H1 (cell line): ENCODE measurements at regions not wholly inside any gene's neighbourhood (a gene's known extent, or its start where the extent isn't known, plus 50 kb on each side); places are given as distances from the start of the nearest gene placed in this dataset.

Experiments
- CTCF ChIA-PET: fragments of 300-600 bp; sonication (Branson Sonifier 250); formaldehyde crosslinking; loops from one replicate; lab custom pipeline; 2021; ENCODE audit not compliant: partially characterized antibody; lab: Charles Lee
- POLR2A ChIA-PET: fragments of 300-600 bp; sonication (Branson Sonifier 250); formaldehyde crosslinking; loops from one replicate; lab custom pipeline; 2021; ENCODE audit warnings: inconsistent platforms; ENCODE audit not compliant: partially characterized antibody; lab: Charles Lee
- DNase-seq, 2 experiments: peaks; one replicate each; pipeline versions ENCODE4 v3.0.0 to v3.0.0-alpha.2; 2010 to 2022; ENCODE audit warnings: low spot score in 2 of 2, low read depth in 1 of 2, mixed read lengths in 1 of 2
- FAIRE-seq: peaks from 2 replicates; lab custom pipeline; 2011; peaks lifted over from hg19 to GRCh38; lab: Jason Lieb, UNC
- H2AFZ ChIP-seq: 2 replicates; pipeline ENCODE4 v1.8.1; 2012; ENCODE audit warnings: low read length, inconsistent platforms
- H2AK5ac ChIP-seq: 2 replicates; pipeline ENCODE4 v1.6.1; 2013; ENCODE audit warnings: low read depth, low read length
- H2BK120ac ChIP-seq: replicated peaks from 2 replicates; pipeline ENCODE3; 2013; ENCODE audit warnings: low read depth, low read length, inconsistent platforms
- H2BK12ac ChIP-seq: 2 replicates; pipeline ENCODE4 v1.6.1; 2013; ENCODE audit warnings: low read depth, low read length
- H2BK15ac ChIP-seq: 2 replicates; pipeline ENCODE4 v1.6.1; 2013; ENCODE audit warnings: low read length
- H2BK20ac ChIP-seq: 2 replicates; pipeline ENCODE4 v1.6.1; 2013; ENCODE audit warnings: low read length
- H2BK5ac ChIP-seq: 2 replicates; pipeline ENCODE4 v1.6.1; 2013; ENCODE audit warnings: low read depth, low read length
- H3K14ac ChIP-seq: 2 replicates; pipeline ENCODE4 v1.6.1; 2013; ENCODE audit warnings: inconsistent platforms; ENCODE audit not compliant: insufficient read length
- H3K18ac ChIP-seq: 2 replicates; pipeline ENCODE4 v1.6.1; 2013; ENCODE audit warnings: low read length; ENCODE audit errors: extremely low read depth
- H3K23ac ChIP-seq: 2 replicates; pipeline ENCODE4 v1.6.1; 2013; ENCODE audit warnings: inconsistent platforms; ENCODE audit not compliant: insufficient read length
- H3K23me2 ChIP-seq: 2 replicates; pipeline ENCODE4 v1.6.1; 2013; ENCODE audit warnings: low read depth, low read length
- H3K27ac ChIP-seq: 2 replicates; pipeline ENCODE4 v1.6.1; 2011; ENCODE audit warnings: low read depth, low read length, inconsistent platforms
- H3K27me3 ChIP-seq, 4 experiments: replicated peaks in 1 of 4; 1 replicate in 1 of 4; 2 replicates in 3 of 4; pipeline versions ENCODE4 v1.6.1 to v1.8.1; 2011 to 2013; ENCODE audit warnings: low read length in 3 of 4, mild to moderate bottlenecking in 3 of 4, inconsistent platforms in 2 of 4, mixed read lengths in 2 of 4, moderate library complexity in 1 of 4; ENCODE audit not compliant: control insufficient read depth in 3 of 4, insufficient read depth in 3 of 4; ENCODE audit errors: extremely low read depth in 1 of 4
- H3K36me3 ChIP-seq, 4 experiments: 2 replicates each; pipeline versions ENCODE4 v1.6.1 to v1.8.1; 2011 to 2013; ENCODE audit warnings: mild to moderate bottlenecking in 4 of 4, low read length in 3 of 4, moderate library complexity in 2 of 4, control low read depth in 1 of 4, inconsistent platforms in 1 of 4; ENCODE audit not compliant: insufficient read depth in 4 of 4, control insufficient read depth in 2 of 4
- H3K4ac ChIP-seq: replicated peaks from 2 replicates; pipeline ENCODE3; 2013; ENCODE audit warnings: low read length, low read depth, mixed read lengths, inconsistent platforms; ENCODE audit not compliant: insufficient read length
- H3K4me1 ChIP-seq, 4 experiments: replicated peaks in 1 of 4; 1 replicate in 1 of 4; 2 replicates in 3 of 4; pipeline versions ENCODE4 v1.6.1 to v1.8.1; 2011 to 2013; ENCODE audit warnings: low read length in 3 of 4, inconsistent platforms in 2 of 4, mixed read lengths in 1 of 4; ENCODE audit not compliant: insufficient read depth in 4 of 4, control insufficient read depth in 3 of 4
- H3K4me2 ChIP-seq, 2 experiments: 2 replicates each; pipeline versions ENCODE4 v1.6.1 to v1.8.1; 2011 to 2013; ENCODE audit warnings: low read depth in 2 of 2, low read length in 2 of 2, control low read depth in 1 of 2, inconsistent platforms in 1 of 2, mild to moderate bottlenecking in 1 of 2; ENCODE audit not compliant: insufficient read depth in 1 of 2
- H3K4me3 ChIP-seq, 4 experiments: fragments of 200-600, 300-600 bp in 1 of 4; sonication (generic), shearing (Covaris generic), sonication (Bioruptor Twin) in 1 of 4; 2 replicates each; pipeline versions ENCODE4 v1.5.1 to v1.8.1; 2011 to 2016; ENCODE audit warnings: low read length in 4 of 4, low read depth in 3 of 4, control low read depth in 2 of 4, inconsistent platforms in 2 of 4, mild to moderate bottlenecking in 2 of 4, mixed read lengths in 1 of 4, moderate library complexity in 1 of 4; ENCODE audit not compliant: insufficient read depth in 2 of 4; ENCODE audit errors: extremely low read depth in 1 of 4
- H3K56ac ChIP-seq: replicated peaks from 2 replicates; pipeline ENCODE3; 2013; ENCODE audit warnings: low read depth, mild to moderate bottlenecking, mixed read lengths, low read length, inconsistent platforms; ENCODE audit not compliant: insufficient read length
- H3K79me1 ChIP-seq: 2 replicates; pipeline ENCODE4 v1.6.1; 2013; ENCODE audit warnings: low read depth, low read length, control low read depth
- H3K79me2 ChIP-seq, 2 experiments: 2 replicates each; pipeline versions ENCODE4 v1.6.1 to v1.8.1; 2012 to 2013; ENCODE audit warnings: low read length in 2 of 2, mild to moderate bottlenecking in 2 of 2, inconsistent platforms in 1 of 2; ENCODE audit not compliant: insufficient read depth in 2 of 2, control insufficient read depth in 1 of 2
- H3K9ac ChIP-seq, 4 experiments: replicated peaks in 1 of 4; 1 replicate in 1 of 4; 2 replicates in 3 of 4; pipeline versions ENCODE4 v1.6.1 to v1.8.1; 2011 to 2013; ENCODE audit warnings: low read depth in 3 of 4, low read length in 3 of 4, control low read depth in 2 of 4, mild to moderate bottlenecking in 2 of 4, moderate library complexity in 2 of 4, inconsistent platforms in 1 of 4; ENCODE audit errors: extremely low read depth in 1 of 4
- H3K9me3 ChIP-seq, 2 experiments: 2 replicates each; pipeline versions ENCODE4 v1.6.1 to v1.8.1; 2012 to 2013; ENCODE audit warnings: mild to moderate bottlenecking in 2 of 2, moderate library complexity in 2 of 2, control low read depth in 1 of 2, inconsistent platforms in 1 of 2, low read depth in 1 of 2, low read length in 1 of 2, mixed read lengths in 1 of 2; ENCODE audit not compliant: insufficient read depth in 2 of 2
- H4K20me1 ChIP-seq, 2 experiments: replicated peaks in 1 of 2; 2 replicates each; pipeline versions ENCODE3 to v1.8.1; 2011 to 2013; ENCODE audit warnings: inconsistent platforms in 2 of 2, low read length in 2 of 2, mild to moderate bottlenecking in 1 of 2; ENCODE audit not compliant: insufficient read depth in 2 of 2, control insufficient read depth in 1 of 2
- H4K5ac ChIP-seq: 2 replicates; pipeline ENCODE4 v1.6.1; 2013; ENCODE audit warnings: low read length, low read depth, mixed read lengths, inconsistent platforms; ENCODE audit not compliant: insufficient read length
- H4K8ac ChIP-seq: 2 replicates; pipeline ENCODE4 v1.8.0; 2013; ENCODE audit warnings: mild to moderate bottlenecking, moderate library complexity, low read length, inconsistent platforms; ENCODE audit not compliant: insufficient read depth; ENCODE audit errors: extremely low read depth
- H4K91ac ChIP-seq: replicated peaks from 2 replicates; pipeline ENCODE3; 2013; ENCODE audit warnings: low read length, mixed read lengths, inconsistent platforms; ENCODE audit not compliant: insufficient read length
- BCL11A ChIP-seq, 2 experiments: IDR thresholded peaks; one replicate each; pipeline ENCODE4 v1.6.1; 2011; ENCODE audit warnings: low read depth in 2 of 2, low read length in 2 of 2, mild to moderate bottlenecking in 2 of 2
- EZH2 ChIP-seq: fragments of 200-600 bp; sonication (generic); IDR thresholded peaks from 2 replicates; pipeline ENCODE4 v1.7.1; 2012; ENCODE audit warnings: low read depth, mild to moderate bottlenecking, moderate library complexity, low read length, inconsistent platforms; ENCODE audit not compliant: severe bottlenecking
- JUN ChIP-seq: IDR thresholded peaks from 2 replicates; pipeline ENCODE4 v1.6.1; 2011; ENCODE audit warnings: low read depth, mild to moderate bottlenecking, improper control_type of control experiment, low read length
- KDM5A ChIP-seq: fragments of 200-600 bp; IDR thresholded peaks from 2 replicates; pipeline ENCODE4 v1.7.1; 2012; ENCODE audit warnings: mild to moderate bottlenecking, low read length, inconsistent platforms, mixed read lengths
- PHF8 ChIP-seq: fragments of 200-600 bp; sonication (generic); conservative IDR thresholded peaks from 2 replicates; pipeline ENCODE4 v1.7.1; 2012; ENCODE audit warnings: low read depth, mild to moderate bottlenecking, inconsistent platforms, low read length, moderate library complexity
- SAP30 ChIP-seq: fragments of 300-600 bp; sonication (generic); IDR thresholded peaks from 2 replicates; pipeline ENCODE4 v1.7.1; 2012; ENCODE audit warnings: low read length, moderate library complexity, mild to moderate bottlenecking, inconsistent platforms; ENCODE audit not compliant: insufficient read depth, insufficient replicate concordance
- SIX5 ChIP-seq: IDR thresholded peaks from 2 replicates; pipeline ENCODE4 v1.6.1; 2011; ENCODE audit warnings: mild to moderate bottlenecking, low read depth, low read length
- TAF1 ChIP-seq: IDR thresholded peaks from 2 replicates; pipeline ENCODE4 v1.6.1; 2011; ENCODE audit warnings: mild to moderate bottlenecking, low read depth, low read length
- TEAD4 ChIP-seq: IDR thresholded peaks from 2 replicates; pipeline ENCODE4 v1.6.1; 2012; ENCODE audit warnings: low read depth, low read length, inconsistent platforms, mixed read lengths
- YY1 ChIP-seq: IDR thresholded peaks from 2 replicates; pipeline ENCODE4 v1.6.1; 2011; ENCODE audit warnings: low read depth, mild to moderate bottlenecking, low read length
- ZNF274 ChIP-seq: IDR thresholded peaks from 2 replicates; pipeline ENCODE4 v1.7.0; 2012; ENCODE audit warnings: low read length, borderline replicate concordance; ENCODE audit errors: extremely low read depth
- WGBS, 2 experiments: shearing (Covaris generic) in 1 of 2; methylation state at CpG; one replicate each; pipeline versions ENCODE4 v1.1.6 to v1.1.7; 2013 to 2015; ENCODE audit warnings: low lambda C conversion rate in 2 of 2, mixed read lengths in 2 of 2, inconsistent platforms in 1 of 2, low coverage in 1 of 2, missing lambda C conversion rate in 1 of 2; ENCODE audit not compliant: insufficient replicate concordance in 2 of 2, insufficient coverage in 1 of 2, insufficient read length in 1 of 2; ENCODE audit errors: extremely low coverage in 1 of 2, missing lambda C conversion rate in 1 of 2; 5-methylcytosine and 5-hydroxymethylcytosine counted together
- TF ChIP-seq, protein P1 (sequence below), 3 experiments: IDR thresholded peaks; 1 replicate in 2 of 3; 2 replicates in 1 of 3; pipeline versions ENCODE4 v1.5.1 to v1.6.1; 2011; ENCODE audit warnings: low read length in 3 of 3, mild to moderate bottlenecking in 3 of 3, inconsistent platforms in 2 of 3, low read depth in 1 of 3, moderate library complexity in 1 of 3; ENCODE audit not compliant: insufficient read depth in 1 of 3; ENCODE audit errors: control extremely low read depth in 1 of 3
- TF ChIP-seq, protein P2 (sequence below): IDR thresholded peaks from 2 replicates; pipeline ENCODE4 v1.6.1; 2012; ENCODE audit warnings: inconsistent platforms

DNA sequence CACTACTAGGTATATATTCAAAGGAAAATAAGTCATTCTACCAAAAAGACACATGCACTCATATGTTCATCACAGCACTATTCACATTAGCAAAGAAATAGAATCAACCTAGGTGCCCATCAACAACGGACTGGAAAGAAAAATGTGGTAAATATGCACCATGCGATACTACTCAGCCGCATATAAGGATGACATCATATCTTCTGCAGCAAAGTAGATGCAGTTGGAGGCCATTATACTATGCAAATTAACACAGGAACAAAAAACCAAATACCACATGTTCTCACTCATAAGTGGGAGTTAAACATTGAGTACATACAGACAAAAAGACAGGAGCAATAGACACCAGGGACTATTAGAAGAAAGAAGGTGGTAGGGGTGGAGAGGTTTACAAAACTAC is 412.1 kb upstream of the CWC22 start:
- H3K27ac ChIP-seq: no peak overlapping the region
- no peak overlapping the region for H3K4ac ChIP-seq
- no peaks in the 10 kb centered on the region for H3K27me3 ChIP-seq
- H3K9me3 ChIP-seq: no peaks in the 10 kb centered on the region
- FAIRE-seq: no peak
- H4K5ac ChIP-seq: no peak overlapping the region
- no peaks in the 10 kb centered on the region for H3K79me1 ChIP-seq
- no peaks in the 10 kb centered on the region for H3K36me3 ChIP-seq
- no peak overlapping the region for H3K14ac ChIP-seq
- no peak overlapping the region for H3K4me2 ChIP-seq
- H4K8ac ChIP-seq: no peak overlapping the region
- 97% methylated on average over 3 of the region's 3 CpGs; no CpG with 5 or more reads in 1 of the 2 experiments for WGBS, 2 experiments
- H3K23me2 ChIP-seq: no peaks in the 10 kb centered on the region
- H2BK12ac ChIP-seq: no peak overlapping the region
- H2BK20ac ChIP-seq: no peak overlapping the region
- no peak for DNase-seq
- H2AFZ ChIP-seq: no peak overlapping the region
- no peak overlapping the region for H2BK15ac ChIP-seq
- ChIA-PET CTCF (no interaction called here), POLR2A (no interaction called here)
- H2BK5ac ChIP-seq: no peak overlapping the region
- no peak overlapping the region for H2BK120ac ChIP-seq
- H4K20me1 ChIP-seq: no peaks in the 10 kb centered on the region
- no peak overlapping the region for H2AK5ac ChIP-seq
- H3K79me2 ChIP-seq: no peaks in the 10 kb centered on the region
- no peak overlapping the region for H3K4me3 ChIP-seq
- H3K23ac ChIP-seq: no peak overlapping the region
- no peaks in the 10 kb centered on the region for H3K4me1 ChIP-seq
- no peak overlapping the region for H3K18ac ChIP-seq
- H3K9ac ChIP-seq: no peak overlapping the region
- H3K56ac ChIP-seq: no peak overlapping the region
- no peak overlapping the region for H4K91ac ChIP-seq
- TF ChIP-seq TEAD4 (no peak), YY1 (no peak), ZNF274 (no peak), KDM5A (no peak), SIX5 (no peak), PHF8 (no peak), SAP30 (no peak), EZH2 (no peak), TAF1 (no peak), BCL11A (IDR thresholded peaks at IDR 0.05; ENCODE audit: low read depth in 2 of 2, low read length in 2 of 2) (no peak), JUN (no peak)
- TF ChIP-seq, protein P1, sequence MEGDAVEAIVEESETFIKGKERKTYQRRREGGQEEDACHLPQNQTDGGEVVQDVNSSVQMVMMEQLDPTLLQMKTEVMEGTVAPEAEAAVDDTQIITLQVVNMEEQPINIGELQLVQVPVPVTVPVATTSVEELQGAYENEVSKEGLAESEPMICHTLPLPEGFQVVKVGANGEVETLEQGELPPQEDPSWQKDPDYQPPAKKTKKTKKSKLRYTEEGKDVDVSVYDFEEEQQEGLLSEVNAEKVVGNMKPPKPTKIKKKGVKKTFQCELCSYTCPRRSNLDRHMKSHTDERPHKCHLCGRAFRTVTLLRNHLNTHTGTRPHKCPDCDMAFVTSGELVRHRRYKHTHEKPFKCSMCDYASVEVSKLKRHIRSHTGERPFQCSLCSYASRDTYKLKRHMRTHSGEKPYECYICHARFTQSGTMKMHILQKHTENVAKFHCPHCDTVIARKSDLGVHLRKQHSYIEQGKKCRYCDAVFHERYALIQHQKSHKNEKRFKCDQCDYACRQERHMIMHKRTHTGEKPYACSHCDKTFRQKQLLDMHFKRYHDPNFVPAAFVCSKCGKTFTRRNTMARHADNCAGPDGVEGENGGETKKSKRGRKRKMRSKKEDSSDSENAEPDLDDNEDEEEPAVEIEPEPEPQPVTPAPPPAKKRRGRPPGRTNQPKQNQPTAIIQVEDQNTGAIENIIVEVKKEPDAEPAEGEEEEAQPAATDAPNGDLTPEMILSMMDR (IDR thresholded peaks at IDR 0.05; ENCODE audit: control extremely low read depth in 1 of 3, insufficient read depth in 1 of 3, low read depth in 1 of 3, low read length in 3 of 3): no peak
- TF ChIP-seq, protein P2, sequence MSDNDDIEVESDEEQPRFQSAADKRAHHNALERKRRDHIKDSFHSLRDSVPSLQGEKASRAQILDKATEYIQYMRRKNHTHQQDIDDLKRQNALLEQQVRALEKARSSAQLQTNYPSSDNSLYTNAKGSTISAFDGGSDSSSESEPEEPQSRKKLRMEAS: no peak
